Choroid plexus epithelial cell (primary cell): ENCODE measurements at regions not wholly inside any gene's neighbourhood (a gene's known extent, or its start where the extent isn't known, plus 50 kb on each side); places are given as distances from the start of the nearest gene placed in this dataset.

Experiments
- DNase-seq: peaks from one replicate; pipeline ENCODE4 v3.0.0-alpha.2; 2010; ENCODE audit warnings: low read depth
- H3K4me3 ChIP-seq: 2 replicates; pipeline ENCODE4 v1.5.1; 2011; ENCODE audit warnings: low read depth, mild to moderate bottlenecking, control low read depth, low read length, moderate library complexity
- TF ChIP-seq, protein P1 (sequence below): conservative IDR thresholded peaks from 2 replicates; pipeline ENCODE4 v1.5.1; 2011; ENCODE audit warnings: low read depth, mild to moderate bottlenecking, control low read depth, inconsistent platforms, low read length, moderate library complexity

GRCh38 chr11:23947883-23948282 lies 549.0 kb upstream of the LUZP2 start:
- no peak for DNase-seq
- TF ChIP-seq, protein P1, sequence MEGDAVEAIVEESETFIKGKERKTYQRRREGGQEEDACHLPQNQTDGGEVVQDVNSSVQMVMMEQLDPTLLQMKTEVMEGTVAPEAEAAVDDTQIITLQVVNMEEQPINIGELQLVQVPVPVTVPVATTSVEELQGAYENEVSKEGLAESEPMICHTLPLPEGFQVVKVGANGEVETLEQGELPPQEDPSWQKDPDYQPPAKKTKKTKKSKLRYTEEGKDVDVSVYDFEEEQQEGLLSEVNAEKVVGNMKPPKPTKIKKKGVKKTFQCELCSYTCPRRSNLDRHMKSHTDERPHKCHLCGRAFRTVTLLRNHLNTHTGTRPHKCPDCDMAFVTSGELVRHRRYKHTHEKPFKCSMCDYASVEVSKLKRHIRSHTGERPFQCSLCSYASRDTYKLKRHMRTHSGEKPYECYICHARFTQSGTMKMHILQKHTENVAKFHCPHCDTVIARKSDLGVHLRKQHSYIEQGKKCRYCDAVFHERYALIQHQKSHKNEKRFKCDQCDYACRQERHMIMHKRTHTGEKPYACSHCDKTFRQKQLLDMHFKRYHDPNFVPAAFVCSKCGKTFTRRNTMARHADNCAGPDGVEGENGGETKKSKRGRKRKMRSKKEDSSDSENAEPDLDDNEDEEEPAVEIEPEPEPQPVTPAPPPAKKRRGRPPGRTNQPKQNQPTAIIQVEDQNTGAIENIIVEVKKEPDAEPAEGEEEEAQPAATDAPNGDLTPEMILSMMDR = no peak
- H3K4me3 ChIP-seq = no peak overlapping the region

GRCh38 chr11:23948851-23949250 lies 548.0 kb upstream of the LUZP2 start:
- peak; percentile 41 for DNase-seq
- H3K4me3 ChIP-seq = no peak overlapping the region
- TF ChIP-seq, protein P1 = no peak

DNA sequence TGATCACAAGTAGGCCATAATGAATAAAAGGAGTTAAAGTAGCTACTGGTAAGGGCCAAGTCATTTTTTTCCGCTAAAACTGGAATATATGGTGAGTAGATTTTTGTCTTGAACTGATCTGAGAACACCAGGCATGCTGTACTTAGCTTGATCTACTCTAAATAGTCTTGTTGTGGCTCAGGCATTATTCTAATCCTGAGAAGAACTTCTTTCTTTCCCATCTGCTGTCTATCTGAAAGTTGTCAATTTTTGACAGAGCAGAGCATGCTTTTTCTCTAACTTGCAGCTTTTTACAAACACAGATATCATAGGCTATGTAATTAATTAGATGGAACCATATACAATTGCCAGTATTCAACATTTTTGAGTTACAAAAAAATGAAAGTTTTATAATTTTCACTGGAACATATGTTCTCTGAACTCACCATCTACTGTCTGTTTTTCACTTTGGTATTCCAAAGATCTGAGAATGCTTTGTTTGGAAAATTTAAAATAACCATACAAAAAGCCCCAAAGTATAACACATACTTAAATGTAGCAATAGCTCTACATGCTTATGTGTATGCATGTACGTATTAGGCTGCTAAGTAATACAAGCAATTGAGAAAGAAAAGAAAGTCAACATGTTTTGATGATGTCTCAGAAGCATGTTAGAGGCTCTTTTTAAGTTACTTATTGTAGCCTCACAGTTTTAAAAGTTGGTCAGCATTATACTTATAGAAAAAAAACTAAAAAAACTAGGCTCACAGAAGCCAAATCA lies 542.7 kb upstream of the LUZP2 start:
- no peak overlapping the region for H3K4me3 ChIP-seq
- TF ChIP-seq, protein P1 = no peak
- no peak for DNase-seq

GRCh38 chr11:23954730-23955129 lies 542.1 kb upstream of the LUZP2 start:
- no peak for DNase-seq
- H3K4me3 ChIP-seq = no peak overlapping the region
- TF ChIP-seq, protein P1 = no peak

DNA sequence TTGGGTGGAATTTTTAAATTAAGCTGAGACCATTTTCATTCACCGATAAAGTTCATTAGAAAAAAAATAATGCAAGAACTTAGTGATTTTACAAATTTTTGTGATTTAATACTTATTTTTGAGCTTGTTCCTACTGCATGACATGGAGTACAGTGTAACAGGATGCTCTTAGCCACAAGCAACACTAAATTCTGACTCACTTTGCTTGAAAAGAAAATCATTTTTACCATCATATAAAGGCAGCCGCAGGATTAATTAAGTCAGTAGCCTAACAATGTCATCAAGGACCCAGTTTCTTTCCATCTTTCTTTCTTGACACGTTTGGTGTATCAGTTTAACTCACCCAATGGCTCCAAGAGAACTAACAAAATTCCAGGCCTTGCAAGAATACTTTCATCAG lies 540.3 kb upstream of the LUZP2 start:
- TF ChIP-seq, protein P1 = no peak
- no peak overlapping the region for H3K4me3 ChIP-seq
- peak; percentile 36 for DNase-seq

- no peak overlapping the region for H3K4me3 ChIP-seq
- peak; percentile 71 for DNase-seq
- TF ChIP-seq, protein P1 = no peak
Observed at GRCh38 chr11:23957314-23957713, 539.5 kb upstream of the LUZP2 start.

DNA sequence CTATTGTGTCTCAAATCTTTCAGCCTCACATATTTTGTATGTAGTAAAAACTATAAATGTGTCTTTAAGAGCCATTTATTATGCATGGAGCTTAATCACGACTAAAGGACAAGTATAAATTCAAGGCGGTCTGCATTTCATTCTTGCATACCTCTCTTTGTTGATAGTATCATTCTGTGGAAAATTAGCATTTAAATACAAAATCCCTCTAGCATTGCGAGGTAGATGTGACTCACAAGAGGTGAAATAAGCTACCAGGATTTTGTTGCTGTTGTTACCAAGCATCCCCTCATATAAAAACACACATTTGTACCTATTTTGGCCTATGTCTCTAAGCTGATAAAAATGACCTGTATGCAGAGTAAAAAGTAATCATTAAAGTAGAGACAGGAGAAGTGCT lies 537.4 kb upstream of the LUZP2 start:
- no peak overlapping the region for H3K4me3 ChIP-seq
- TF ChIP-seq, protein P1 = no peak
- no peak for DNase-seq
